Caki2 (cell line): ENCODE measurements at regions not wholly inside any gene's neighbourhood (a gene's known extent, or its start where the extent isn't known, plus 50 kb on each side); places are given as distances from the start of the nearest gene placed in this dataset.
"Not testable (repeated sequence)": the region's sequence is repeated elsewhere in the genome, so short reads cannot be mapped to it uniquely, and the experiment has no call there.

Experiments
- DNase-seq: peaks from one replicate; pipeline ENCODE4 v3.0.0-alpha.2; 2015; ENCODE audit warnings: low read depth
- in situ Hi-C: cut with HindIII; loops from 2 replicates; pipeline ENCODE4 v1.10.0; 2016; ENCODE audit warnings: low sequenced_read_pairs, low pct_unique_long_range_greater_than_20kb, mixed read lengths

GRCh38 chrX:40964633-40965586 lies 120.3 kb upstream of the USP9X start:
- peak; percentile 11 for DNase-seq
- in situ Hi-C loops = no loop called here

GRCh38 chrX:40966213-40966820 lies 118.9 kb upstream of the USP9X start:
- no peak for DNase-seq
- in situ Hi-C loops = no loop called here

- DNase-seq = no peak
- in situ Hi-C loops = no loop called here
Observed at GRCh38 chrX:40968180-40968579, 117.1 kb upstream of the USP9X start.

DNA sequence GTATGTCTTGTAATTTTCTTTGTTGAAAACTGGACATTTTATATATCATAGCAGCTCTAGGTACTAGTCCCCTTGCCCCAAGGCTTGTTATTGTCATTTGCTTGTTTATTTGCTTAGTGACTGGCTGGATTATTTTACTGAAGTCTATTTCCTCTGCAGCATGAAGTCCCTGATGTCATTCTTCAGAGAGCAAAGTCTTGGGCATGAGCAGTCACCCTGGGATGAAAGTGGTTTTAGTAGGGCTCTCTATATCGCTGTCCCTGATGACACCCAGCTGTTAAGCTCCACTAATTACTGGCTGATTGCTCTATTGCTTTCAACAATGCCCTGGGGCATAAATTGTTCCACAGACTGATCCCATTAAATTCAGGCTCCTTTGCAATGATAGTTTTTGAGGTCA lies 113.5 kb upstream of the USP9X start:
- peak; percentile 68 for DNase-seq
- in situ Hi-C loops = no loop called here

DNA sequence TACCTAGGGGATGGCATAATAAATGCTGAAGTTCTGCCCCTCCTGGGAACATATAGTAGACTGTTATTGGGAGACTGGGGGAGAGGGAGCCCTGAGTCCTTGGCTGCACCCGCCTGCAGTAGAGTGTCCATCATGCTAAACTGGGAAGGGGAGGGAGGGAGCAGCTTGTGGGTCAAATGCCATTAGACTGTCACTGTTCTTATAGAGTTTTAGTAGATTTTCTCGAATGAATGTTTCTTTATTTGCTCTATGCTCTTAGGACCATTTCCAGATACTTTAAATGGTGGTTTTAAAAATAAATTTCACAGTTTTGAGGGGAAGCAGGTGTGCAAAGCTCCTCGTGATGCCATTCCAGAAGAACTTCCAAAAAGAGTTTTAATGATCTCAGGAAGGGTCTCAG lies 111.6 kb upstream of the USP9X start:
- in situ Hi-C loops = no loop called here

GRCh38 chrX:40975951-40976350 lies 109.3 kb upstream of the USP9X start:
- in situ Hi-C loops = no loop called here

More for the DNA sequence above, 111.6 kb upstream of the USP9X start:
- no peak for DNase-seq

DNA sequence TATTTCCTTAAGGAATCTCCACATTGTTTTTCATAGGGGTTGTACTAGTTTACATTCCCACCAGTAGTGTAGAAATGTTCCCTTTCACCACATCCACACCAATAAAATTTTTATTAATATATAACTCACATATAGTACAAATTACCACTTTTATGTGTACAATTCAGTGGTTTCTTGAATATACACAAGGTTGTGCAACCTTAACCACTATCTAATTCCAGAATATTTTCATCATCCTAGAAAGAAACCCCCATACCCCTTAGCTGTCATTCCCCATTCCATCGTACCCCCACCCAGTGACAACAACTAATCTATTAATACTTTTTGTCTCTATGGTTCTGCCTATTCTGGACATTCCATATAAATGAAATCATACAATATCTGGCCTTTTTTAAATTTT lies 108.3 kb upstream of the USP9X start:
- in situ Hi-C loops = no loop called here
- no peak for DNase-seq

More at GRCh38 chrX:40975951-40976350, 109.3 kb upstream of the USP9X start:
- DNase-seq = no peak

DNA sequence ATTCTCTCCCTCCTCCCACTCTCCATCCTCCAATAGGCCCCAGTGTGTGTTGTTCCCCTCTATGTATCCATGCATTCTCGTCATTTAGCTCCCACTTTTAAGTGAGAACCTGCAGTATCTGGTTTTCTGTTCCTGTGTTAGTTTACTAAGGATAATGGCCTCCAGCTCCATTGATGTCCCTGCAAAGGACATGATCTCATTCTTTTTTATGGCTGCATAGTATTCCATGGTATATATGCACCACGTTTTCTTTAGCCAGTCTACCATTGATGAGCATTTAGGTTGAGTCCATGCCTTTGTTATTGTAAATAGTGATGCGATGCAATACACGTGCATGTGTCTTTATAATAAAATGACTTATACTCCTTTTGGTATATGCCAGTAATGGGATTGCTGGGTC lies 100.3 kb upstream of the USP9X start:
- in situ Hi-C loops = no loop called here
- DNase-seq = no peak

GRCh38 chrX:40987413-40987812 lies 97.8 kb upstream of the USP9X start:
- in situ Hi-C loops = no loop called here

DNA sequence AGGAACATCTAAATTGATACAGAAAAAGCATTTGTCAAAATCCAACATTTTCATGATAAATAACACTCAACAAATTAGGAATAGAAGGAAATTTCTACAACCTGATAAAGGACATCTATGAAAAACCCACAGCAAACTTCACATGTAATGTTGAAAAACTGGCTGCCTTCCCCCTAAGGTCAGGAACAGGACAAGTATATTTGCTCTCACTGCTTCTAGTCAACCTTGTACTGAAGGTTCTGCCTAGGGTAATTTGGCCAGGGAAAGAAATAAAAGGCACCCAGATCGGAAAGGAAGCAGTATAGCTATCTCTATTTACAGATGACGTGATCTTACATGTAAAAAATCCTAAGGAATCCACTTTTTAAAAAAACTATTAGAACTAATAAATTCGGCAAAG lies 97.1 kb upstream of the USP9X start:
- DNase-seq = no peak
- in situ Hi-C loops = no loop called here

More at GRCh38 chrX:40987413-40987812, 97.8 kb upstream of the USP9X start:
- no peak for DNase-seq

- in situ Hi-C loops, DNase-seq: not testable (repeated sequence)
Observed at GRCh38 chrX:40993395-40993794, 91.8 kb upstream of the USP9X start.

GRCh38 chrX:40996886-40997530 lies 88.2 kb upstream of the USP9X start:
- in situ Hi-C loops = no loop called here
- DNase-seq = peak; percentile 57

DNA sequence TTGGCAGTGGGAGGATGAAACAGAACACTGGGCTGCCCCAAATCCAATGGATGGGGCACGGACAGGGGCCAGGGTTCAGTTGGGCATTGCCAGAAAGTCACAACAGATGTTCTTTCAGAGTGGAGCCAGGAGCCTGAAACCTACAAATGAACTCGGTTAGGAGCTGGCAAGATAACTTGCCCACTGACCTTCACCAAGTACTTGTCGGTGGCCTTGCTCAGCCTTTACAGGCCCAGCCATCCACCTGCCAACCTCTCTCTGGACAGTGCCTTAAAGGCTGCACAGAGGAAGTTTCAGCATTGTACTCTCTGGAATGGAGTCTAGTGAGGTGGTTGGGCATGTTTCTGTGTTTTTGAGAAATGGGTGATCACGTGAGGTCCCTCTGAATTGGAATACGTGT lies 87.1 kb upstream of the USP9X start:
- in situ Hi-C loops = no loop called here
- DNase-seq = no peak

DNA sequence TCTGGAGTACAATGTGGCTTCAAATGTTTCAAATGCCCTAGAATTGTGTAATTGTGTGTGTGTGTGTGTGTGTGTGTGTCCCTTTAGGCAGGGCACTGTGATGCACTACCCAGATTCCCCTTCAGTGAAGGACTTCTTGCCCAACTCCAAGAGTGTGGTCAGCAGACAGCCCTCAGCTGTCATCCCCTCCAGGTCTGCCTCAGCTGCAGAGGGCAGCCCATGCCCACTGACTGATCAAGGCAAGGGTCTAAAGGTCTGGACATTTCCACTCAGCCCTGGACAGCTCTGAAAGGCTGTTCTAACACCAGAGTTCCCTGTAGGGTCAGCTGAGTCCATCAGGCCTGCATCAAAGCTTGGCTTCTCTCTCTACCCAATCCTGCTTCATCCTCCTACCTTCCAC lies 83.9 kb upstream of the USP9X start:
- peak; percentile 3 for DNase-seq
- in situ Hi-C loops = no loop called here

GRCh38 chrX:41002026-41002425 lies 83.2 kb upstream of the USP9X start:
- DNase-seq = peak; percentile 80
- in situ Hi-C loops = no loop called here

- peak; percentile 2 for DNase-seq
- in situ Hi-C loops = no loop called here
Observed at GRCh38 chrX:41003506-41004270, 81.6 kb upstream of the USP9X start.

DNA sequence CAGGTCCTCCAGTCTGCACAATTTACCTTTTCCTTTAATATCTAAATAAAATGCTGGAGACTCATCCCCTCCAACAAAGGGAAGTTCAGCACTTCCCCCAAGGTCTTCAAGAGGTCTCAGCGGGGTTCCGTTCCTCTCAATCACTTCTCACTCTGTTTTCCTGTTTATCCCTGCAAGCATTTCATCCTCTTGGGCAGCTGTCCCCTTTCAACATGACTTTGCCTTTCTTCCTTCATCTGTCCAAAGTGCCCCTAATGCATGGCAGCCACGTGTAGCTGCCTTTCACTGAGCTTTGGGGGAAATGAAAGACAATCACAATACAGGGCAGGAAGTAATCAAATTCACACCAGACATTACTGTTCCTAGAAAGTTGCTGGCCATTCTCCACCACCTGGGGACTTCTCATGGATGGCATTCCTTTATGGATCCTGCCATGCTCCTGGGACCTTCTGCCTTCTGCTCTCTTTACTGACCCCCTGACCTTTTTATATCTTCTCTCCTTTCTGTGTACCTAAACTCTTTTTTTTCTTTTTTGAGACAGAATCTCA lies 79.7 kb upstream of the USP9X start:
- DNase-seq = no peak
- in situ Hi-C loops = no loop called here
